Uterus (tissue), 2 donors: ENCODE measurements at regions not wholly inside any gene's neighbourhood (a gene's known extent, or its start where the extent isn't known, plus 50 kb on each side); places are given as distances from the start of the nearest gene placed in this dataset.

ENCODE experiments used
- CTCF ChIP-seq, 4 experiments: fragments of 200-600 bp in 2 of 4; fragments of 450-650 bp in 2 of 4; sonication (generic) in 2 of 4; IDR thresholded peaks; one replicate each; pipeline ENCODE4 v1.5.1; 2016 to 2019; ENCODE audit warnings: antibody characterized with exemption in 4 of 4, mild to moderate bottlenecking in 2 of 4, moderate library complexity in 1 of 4
- POLR2A ChIP-seq, 2 donors: fragments of 450-650 bp; IDR thresholded peaks; one replicate each; pipeline ENCODE4 v1.6.1; 2016; ENCODE audit warnings: antibody characterized with exemption in 2 of 2, mild to moderate bottlenecking in 1 of 2, moderate library complexity in 1 of 2

GRCh38 chr3:168427835-168428475 lies 332.2 kb upstream of the GOLIM4 start:
- TF ChIP-seq CTCF (IDR thresholded peaks at IDR 0.05) = no peak
- TF ChIP-seq POLR2A (IDR thresholded peaks at IDR 0.05) = no peak
